Astrocyte of the cerebellum (primary cell): ENCODE measurements at regions not wholly inside any gene's neighbourhood (a gene's known extent, or its start where the extent isn't known, plus 50 kb on each side); places are given as distances from the start of the nearest gene placed in this dataset.
A peak's percentile ranks its signal among the peaks of the same experiment; 100 is the strongest.

Experiments used
- DNase-seq: peaks from one replicate; pipeline ENCODE4 v3.0.0-alpha.2; 2011; ENCODE audit warnings: low read depth
- H3K4me3 ChIP-seq: 2 replicates; pipeline ENCODE4 v1.5.1; 2011; ENCODE audit warnings: mild to moderate bottlenecking, low read depth, low read length, moderate library complexity
- CTCF ChIP-seq: IDR thresholded peaks from 2 replicates; pipeline ENCODE4 v1.5.1; 2012; ENCODE audit warnings: low read length, low read depth, moderate library complexity, mild to moderate bottlenecking; ENCODE audit errors: missing control alignments
- in situ Hi-C: cut with HindIII; loops from 2 replicates; pipeline ENCODE4 v1.10.0; 2017; ENCODE audit warnings: low sequenced_read_pairs

GRCh38 chrX:15938072-15938471 is 83.5 kb upstream of the AP1S2 start:
- H3K4me3 ChIP-seq = no peak overlapping the region
- no peak for TF ChIP-seq CTCF
- in situ Hi-C loops = no loop called here
- no peak for DNase-seq

GRCh38 chrX:15931362-15931761 is 76.7 kb upstream of the AP1S2 start:
- no peak overlapping the region for H3K4me3 ChIP-seq
- DNase-seq = no peak
- in situ Hi-C loops = no loop called here
- TF ChIP-seq CTCF = no peak

GRCh38 chrX:15930585-15930984 is 76.0 kb upstream of the AP1S2 start:
- H3K4me3 ChIP-seq = no peak overlapping the region
- peak; percentile 29 for DNase-seq
- in situ Hi-C loops = no loop called here
- TF ChIP-seq CTCF = peak; percentile 38

GRCh38 chrX:15929194-15929593 is 74.6 kb upstream of the AP1S2 start:
- DNase-seq = no peak
- H3K4me3 ChIP-seq = no peak overlapping the region
- in situ Hi-C loops = no loop called here
- no peak for TF ChIP-seq CTCF

- DNase-seq = no peak
- in situ Hi-C loops = no loop called here
- H3K4me3 ChIP-seq = no peak overlapping the region
- no peak for TF ChIP-seq CTCF
Measured at GRCh38 chrX:15926622-15927021, 72.0 kb upstream of the AP1S2 start.

- in situ Hi-C loops = no loop called here
- DNase-seq = no peak
- TF ChIP-seq CTCF = no peak
- H3K4me3 ChIP-seq = no peak overlapping the region
Measured at GRCh38 chrX:15918003-15918402, 63.4 kb upstream of the AP1S2 start.

- no peak overlapping the region for H3K4me3 ChIP-seq
- in situ Hi-C loops = no loop called here
- TF ChIP-seq CTCF = no peak
- DNase-seq = no peak
Measured at GRCh38 chrX:15916704-15917084, 62.1 kb upstream of the AP1S2 start.
